ENCODE measurements at regions not wholly inside any gene's neighbourhood (a gene's known extent, or its start where the extent isn't known, plus 50 kb on each side); places are given as distances from the start of the nearest gene placed in this dataset.
A peak's percentile ranks its signal among the peaks of the same experiment; 100 is the strongest.
"Not testable (repeated sequence)": the region's sequence is repeated elsewhere in the genome, so short reads cannot be mapped to it uniquely, and the experiment has no call there.

DNA sequence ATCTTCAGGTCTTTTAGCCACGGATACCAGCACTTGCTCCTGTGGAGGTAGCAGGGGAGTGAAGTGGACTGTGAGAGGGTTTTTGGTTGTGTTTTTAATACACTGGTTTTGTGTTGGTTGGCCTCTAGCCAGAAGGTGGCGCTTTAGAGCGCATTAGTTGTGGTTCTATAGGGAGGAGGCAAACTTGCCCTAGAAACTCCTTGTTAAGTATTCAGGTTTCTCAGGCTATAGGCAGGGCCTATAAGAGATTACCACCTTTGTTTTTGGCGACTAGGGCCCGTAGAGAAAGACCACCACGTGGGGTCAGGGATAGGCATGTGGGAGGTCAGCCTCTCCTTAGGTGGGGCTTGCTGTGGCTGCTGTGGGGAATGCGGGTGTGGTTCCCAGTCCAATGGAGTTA is 221.6 kb upstream of the SPANXN4 start:
- DNase-seq, result peak; percentile 57

DNA sequence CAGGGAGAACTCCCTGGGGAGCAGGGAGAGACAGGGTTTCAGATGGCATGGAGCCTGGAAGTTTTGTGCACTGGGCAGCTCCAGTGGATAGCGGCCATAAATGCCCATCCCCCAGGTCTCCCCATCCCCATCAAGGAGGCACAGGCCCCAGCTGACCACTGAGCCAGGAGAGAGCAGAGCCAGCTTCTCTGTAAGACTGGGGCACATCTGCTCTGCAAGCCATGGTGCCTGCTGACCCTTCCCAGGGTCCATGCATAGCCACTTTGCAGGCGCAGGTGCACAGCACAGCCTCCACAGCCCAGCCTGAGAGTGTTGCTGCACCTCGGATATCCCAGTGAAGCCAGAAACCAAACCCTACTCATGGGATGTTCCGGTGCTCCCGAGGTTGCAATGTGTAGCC is 206.3 kb upstream of the SPANXN4 start:
- no peak for DNase-seq

- no peak for DNase-seq
These were observed 197.6 kb upstream of the SPANXN4 start for GRCh38 chrX:142828129-142828528.

DNA sequence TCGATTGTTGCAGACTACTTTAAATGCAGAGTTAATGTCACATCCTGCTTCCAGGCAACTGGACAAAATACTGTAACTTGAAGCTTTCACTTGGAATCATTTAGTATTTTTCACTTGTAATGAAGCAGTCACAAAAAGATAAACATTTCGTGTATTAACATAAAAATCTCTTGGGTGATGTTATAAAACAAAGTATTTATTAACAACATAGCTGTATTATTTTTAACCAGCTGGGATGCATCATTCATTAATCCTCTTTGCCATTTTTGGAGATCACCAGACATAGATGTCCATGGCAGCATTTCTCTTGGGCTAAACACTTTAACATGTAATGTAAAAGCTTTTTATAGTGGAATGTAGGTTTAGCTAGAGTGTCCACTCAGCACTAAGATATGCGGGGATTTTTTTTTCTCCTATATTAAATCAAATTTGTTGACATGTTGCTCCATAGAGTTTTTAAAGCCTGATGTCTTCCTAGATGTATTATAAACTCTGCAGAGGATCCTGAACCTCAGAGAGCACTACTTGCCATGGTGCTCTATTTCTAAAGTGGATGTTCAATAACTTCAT is 193.7 kb upstream of the SPANXN4 start:
- no peak for DNase-seq

- DNase-seq, result no peak
These were observed 170.8 kb upstream of the SPANXN4 start for GRCh38 chrX:142854970-142855369.

DNA sequence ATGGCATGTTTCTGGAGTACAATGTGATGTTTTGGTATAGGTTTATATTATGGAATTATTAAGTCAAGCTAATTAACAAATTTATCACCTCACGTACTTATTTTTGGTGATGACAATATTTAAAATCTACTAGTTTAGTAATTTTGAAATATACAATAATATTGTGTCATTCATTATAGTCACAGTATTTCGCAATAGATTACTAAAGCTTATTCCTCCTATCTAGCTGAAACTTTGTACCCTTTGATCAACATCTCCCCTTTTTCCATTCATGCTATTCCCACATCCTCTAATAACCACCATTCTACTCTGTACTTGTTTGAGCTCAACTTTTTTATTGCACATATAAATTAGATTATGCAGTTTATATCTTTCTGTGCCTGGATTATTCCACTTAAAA is 164.8 kb upstream of the SPANXN4 start:
- no peak for DNase-seq

GRCh38 chrX:142861557-142861956 is 164.2 kb upstream of the SPANXN4 start:
- DNase-seq, result no peak

DNA sequence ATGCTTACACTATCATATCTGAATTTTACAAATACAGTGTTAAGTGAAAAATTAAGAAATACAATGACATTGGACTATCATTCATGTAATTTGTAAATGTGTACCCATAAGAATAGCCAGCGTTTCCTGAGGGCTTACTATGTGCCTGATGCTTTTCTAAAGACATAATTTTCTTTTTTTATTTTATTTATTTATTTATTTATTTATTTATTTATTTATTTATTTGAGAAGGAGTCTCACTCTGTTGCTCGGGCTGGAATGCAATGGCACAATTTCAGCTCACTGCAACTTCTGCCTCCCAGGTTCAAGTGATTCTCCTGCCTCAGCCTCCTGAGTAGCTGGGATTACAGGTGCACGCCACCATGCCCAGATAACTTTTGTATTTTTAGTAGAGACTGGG is 159.5 kb upstream of the SPANXN4 start:
- DNase-seq, result not testable (repeated sequence)

DNA sequence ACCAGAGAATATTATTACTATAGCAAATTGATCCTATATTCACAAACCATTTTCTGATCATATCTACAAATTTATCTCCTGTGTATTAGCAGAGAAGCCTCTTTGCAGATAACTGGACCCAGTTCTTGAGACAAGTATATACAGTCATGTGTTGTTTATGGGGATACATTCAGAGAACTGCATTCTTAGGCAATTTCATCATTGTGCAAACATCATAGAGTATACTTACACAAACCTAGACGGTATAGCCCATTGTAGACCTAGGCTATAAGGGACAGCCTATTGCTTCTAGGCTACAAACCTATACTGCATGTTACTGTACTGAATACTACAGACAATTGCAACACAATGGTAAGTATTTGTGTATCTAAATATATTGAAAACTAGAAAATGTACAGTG is 152.5 kb upstream of the SPANXN4 start:
- DNase-seq, result no peak

DNA sequence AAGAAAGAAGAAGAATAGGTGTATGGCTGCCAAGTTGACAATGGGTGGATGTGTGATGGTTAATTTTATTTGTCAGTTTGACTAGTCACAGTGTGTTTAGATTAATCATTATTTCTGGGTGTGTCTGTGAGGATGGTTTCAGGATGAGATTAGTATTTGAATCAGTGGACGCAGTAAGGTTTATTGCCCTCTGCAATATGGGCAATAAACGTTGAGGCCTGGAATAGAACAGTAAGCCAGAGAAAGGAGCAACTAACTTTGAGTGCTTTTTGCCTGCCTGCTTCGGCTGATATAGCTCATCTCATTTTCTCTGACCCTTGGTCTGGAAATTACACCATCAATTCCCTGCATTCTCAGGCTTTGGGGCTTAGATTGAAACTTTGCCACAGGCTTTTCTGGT is 140.8 kb upstream of the SPANXN4 start:
- DNase-seq, result no peak

GRCh38 chrX:142891046-142891445 is 134.7 kb upstream of the SPANXN4 start:
- no peak for DNase-seq

DNA sequence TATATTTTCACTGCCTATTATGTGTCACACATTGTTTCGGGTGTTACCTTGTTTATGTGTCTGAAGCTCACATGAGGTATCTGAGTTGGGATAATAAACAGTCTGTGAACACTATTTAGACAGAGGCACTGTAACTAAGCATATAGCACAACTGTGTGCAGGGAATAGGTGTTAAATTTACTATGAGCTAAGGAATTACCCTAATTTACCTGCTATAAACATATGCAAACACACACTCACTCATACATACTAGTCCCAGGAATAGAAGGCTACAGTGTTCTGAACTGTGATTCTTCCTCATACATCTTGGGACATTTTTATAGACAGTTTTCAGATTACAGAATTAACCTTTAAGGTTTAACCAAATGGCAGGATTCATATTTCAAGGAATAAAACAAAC is 127.6 kb upstream of the SPANXN4 start:
- DNase-seq, result no peak

DNA sequence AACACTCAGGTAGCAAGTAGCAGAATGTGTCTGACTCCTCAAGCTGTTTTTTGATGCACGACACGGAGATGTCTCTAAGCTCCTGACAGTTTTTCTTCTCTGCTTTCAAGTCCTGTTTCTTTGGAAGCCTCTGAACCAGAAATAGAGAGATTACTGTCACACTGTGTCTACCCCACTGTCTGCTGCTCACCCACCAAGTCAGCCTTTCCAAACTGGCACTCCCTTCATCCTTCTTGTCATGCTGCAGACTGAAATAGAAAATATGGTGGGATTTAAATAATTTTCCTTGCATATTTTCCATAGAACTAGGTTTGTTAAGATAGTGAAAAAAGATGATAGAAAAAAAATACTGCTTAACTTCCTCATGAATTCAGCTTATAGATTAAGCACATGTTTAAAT is 102.5 kb upstream of the SPANXN4 start:
- DNase-seq, result no peak

DNA sequence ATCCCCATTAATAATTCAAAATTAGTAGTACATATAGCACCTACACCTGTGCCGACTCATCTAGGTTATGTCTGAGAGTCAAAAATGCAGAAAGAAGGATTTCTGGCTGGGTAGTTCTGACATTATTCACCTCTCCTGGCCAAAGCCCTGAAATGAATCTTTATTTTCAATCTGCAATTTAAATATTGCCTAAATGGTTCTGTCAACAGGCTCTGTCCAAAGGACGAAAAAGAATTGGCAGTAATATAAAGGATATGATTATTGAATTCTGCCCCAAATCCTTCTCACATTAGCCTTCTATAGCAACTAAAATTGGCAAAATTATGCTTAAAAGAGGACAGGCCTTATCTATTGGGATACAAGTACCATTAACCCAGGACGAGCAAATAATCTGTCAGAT is 86.9 kb upstream of the SPANXN4 start:
- no peak for DNase-seq

- not testable (repeated sequence) for DNase-seq
These were observed 53.5 kb upstream of the SPANXN4 start for GRCh38 chrX:142972147-142972809.

All from islet precursor cell (in vitro differentiated cells).